GM12891 (cell line): ENCODE measurements at regions not wholly inside any gene's neighbourhood (a gene's known extent, or its start where the extent isn't known, plus 50 kb on each side); places are given as distances from the start of the nearest gene placed in this dataset.

Experiments
- POLR2A ChIP-seq: IDR thresholded peaks from 2 replicates; pipeline ENCODE4 v1.6.1; 2011; ENCODE audit warnings: low read depth, low read length, control low read depth
- POLR2AphosphoS5 ChIP-seq: IDR thresholded peaks from 2 replicates; pipeline ENCODE4 v1.6.1; 2011; ENCODE audit warnings: low read depth, low read length, control low read depth
- TAF1 ChIP-seq: IDR thresholded peaks from 2 replicates; pipeline ENCODE4 v1.6.1; 2011; ENCODE audit warnings: low read depth, low read length, control low read depth

GRCh38 chr14:32022938-32023466, 54.1 kb upstream of the ARHGAP5 start:
- TF ChIP-seq POLR2A (no peak), POLR2AphosphoS5 (no peak), TAF1 (no peak)
